ENCODE measurements at regions not wholly inside any gene's neighbourhood (a gene's known extent, or its start where the extent isn't known, plus 50 kb on each side); places are given as distances from the start of the nearest gene placed in this dataset.

DNA sequence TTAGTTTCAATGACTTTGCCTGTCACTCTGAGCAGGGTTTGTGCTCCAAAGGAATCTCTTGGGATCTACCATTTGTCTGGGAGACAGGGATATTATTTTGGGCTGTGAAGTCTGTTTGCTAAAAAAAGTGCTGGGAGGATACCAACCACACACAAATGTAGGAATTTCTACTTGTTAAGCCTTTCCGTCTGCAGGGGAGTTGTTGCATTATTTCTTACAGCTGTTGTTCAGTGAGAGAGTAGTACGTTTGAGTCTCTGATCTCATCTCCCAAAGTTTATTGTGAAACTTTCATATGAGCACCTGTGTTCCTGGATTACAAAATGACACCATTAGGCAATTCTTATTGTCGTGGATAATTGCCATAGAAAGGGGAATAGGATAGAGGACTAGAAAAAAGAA is 78.3 kb upstream of the SEMA6A start:
- no peak overlapping the region for H3K4me3 ChIP-seq (ENCODE audit: control insufficient read depth, low read depth, low read length)
- DNase-seq (ENCODE audit: low read depth): no peak
- TF ChIP-seq CTCF (IDR thresholded peaks at IDR 0.05; ENCODE audit: control insufficient read depth, insufficient read depth, low read depth, low read length, missing control alignments): no peak

- no peak for TF ChIP-seq CTCF (IDR thresholded peaks at IDR 0.05; ENCODE audit: control insufficient read depth, insufficient read depth, low read depth, low read length, missing control alignments)
- no peak for DNase-seq (ENCODE audit: low read depth)
- no peak overlapping the region for H3K4me3 ChIP-seq (ENCODE audit: control insufficient read depth, low read depth, low read length)
These were observed 77.6 kb upstream of the SEMA6A start for GRCh38 chr5:116652196-116652729.

- DNase-seq (ENCODE audit: low read depth): no peak
- no peak overlapping the region for H3K4me3 ChIP-seq (ENCODE audit: control insufficient read depth, low read depth, low read length)
- no peak for TF ChIP-seq CTCF (IDR thresholded peaks at IDR 0.05; ENCODE audit: control insufficient read depth, insufficient read depth, low read depth, low read length, missing control alignments)
These were observed 77.0 kb upstream of the SEMA6A start for GRCh38 chr5:116651653-116652052.

DNA sequence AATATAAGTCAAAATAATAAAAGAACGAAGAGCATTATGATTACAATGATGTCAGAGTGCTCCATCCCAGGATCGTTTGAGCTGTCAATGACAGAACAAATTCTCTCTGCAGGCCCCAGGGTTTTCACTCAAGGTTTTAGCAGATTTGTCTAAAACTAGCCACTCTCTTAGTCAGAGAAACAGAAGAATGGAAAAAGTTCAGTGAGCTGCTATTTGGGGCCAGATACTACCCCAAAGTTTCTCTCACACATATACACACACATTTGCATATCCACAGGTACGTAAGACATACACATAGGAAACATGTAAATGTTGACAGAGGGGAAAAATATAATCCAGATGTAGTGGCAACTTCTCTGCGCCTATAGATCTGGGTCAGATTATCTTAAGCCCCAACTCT is 76.3 kb upstream of the SEMA6A start:
- no peak for TF ChIP-seq CTCF (IDR thresholded peaks at IDR 0.05; ENCODE audit: control insufficient read depth, insufficient read depth, low read depth, low read length, missing control alignments)
- no peak overlapping the region for H3K4me3 ChIP-seq (ENCODE audit: control insufficient read depth, low read depth, low read length)
- no peak for DNase-seq (ENCODE audit: low read depth)

DNA sequence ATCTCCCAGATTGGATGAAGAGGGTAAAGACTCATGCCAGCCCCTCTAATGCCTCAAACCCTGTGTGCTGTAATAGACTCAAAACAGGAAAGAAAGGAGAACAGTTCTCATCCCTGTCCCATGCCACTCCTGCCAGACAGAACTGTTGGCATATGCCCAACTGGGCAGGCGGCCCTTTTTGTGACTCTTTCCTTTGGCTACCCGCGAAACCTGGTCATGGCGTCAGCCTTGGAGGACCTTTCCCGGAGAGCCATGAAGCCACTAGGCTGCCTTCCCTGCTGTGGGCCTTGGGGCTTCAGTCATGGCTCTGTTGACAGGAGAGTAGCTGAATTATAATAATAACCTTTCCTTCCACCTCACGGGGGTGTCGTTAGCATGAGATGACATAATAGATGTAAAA is 75.9 kb upstream of the SEMA6A start:
- no peak for TF ChIP-seq CTCF (IDR thresholded peaks at IDR 0.05; ENCODE audit: control insufficient read depth, insufficient read depth, low read depth, low read length, missing control alignments)
- H3K4me3 ChIP-seq (ENCODE audit: control insufficient read depth, low read depth, low read length): no peak overlapping the region
- DNase-seq (ENCODE audit: low read depth): no peak

DNA sequence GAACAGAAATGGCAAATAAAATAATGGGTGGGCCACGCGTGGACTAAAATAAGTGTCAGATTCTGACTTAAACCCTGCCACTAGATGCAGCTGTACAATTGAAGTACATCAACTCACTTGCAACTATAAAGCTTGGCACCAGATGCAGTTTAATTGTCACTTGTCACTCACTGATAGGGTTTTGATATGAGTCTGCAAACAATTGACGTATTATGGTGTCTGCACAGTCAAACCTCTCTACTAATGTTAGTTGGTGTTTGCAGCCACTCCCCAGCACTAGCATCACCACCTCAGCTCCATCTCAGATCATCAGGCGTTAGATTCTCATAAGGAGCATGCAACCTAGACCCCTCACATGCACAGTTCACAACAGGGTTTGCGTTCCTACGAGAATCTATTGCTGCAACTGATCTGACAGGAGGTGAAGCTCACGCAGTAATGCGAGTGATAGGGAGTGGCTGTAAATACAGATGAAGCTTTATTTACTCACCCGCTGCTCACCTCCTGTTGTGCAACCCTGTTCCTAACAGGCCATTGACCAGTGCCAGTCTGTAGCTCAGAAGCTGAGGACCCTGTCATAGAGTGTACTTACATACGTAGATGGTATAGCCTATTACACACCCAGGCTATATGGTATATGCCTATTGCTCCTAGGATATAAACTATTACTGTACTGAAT is 72.1 kb upstream of the SEMA6A start:
- no peak overlapping the region for H3K4me3 ChIP-seq (ENCODE audit: control insufficient read depth, low read depth, low read length)
- no peak for DNase-seq (ENCODE audit: low read depth)
- TF ChIP-seq CTCF (IDR thresholded peaks at IDR 0.05; ENCODE audit: control insufficient read depth, insufficient read depth, low read depth, low read length, missing control alignments): no peak
